Stomach (tissue), 8 donors: ENCODE measurements at regions not wholly inside any gene's neighbourhood (a gene's known extent, or its start where the extent isn't known, plus 50 kb on each side); places are given as distances from the start of the nearest gene placed in this dataset.
A peak's percentile ranks its signal among the peaks of the same experiment; 100 is the strongest.

Source experiments
- DNase-seq, 2 donors: peaks; one replicate each; pipeline versions ENCODE4 v3.0.0 to v3.0.0-alpha.2; 2013 to 2019
- H3K27ac ChIP-seq, 5 donors: fragments of 200-600 bp in 4 of 5; sonication (generic) in 4 of 5; one replicate each; pipeline ENCODE4 v1.5.1; 2013 to 2019; ENCODE audit warnings: mild to moderate bottlenecking in 1 of 5, moderate library complexity in 1 of 5
- H3K27me3 ChIP-seq, 3 donors: fragments of 200-600 bp; sonication (generic); one replicate each; pipeline ENCODE4 v1.5.1; 2017 to 2019; ENCODE audit warnings: mixed run types in 1 of 3
- H3K36me3 ChIP-seq, 4 donors: fragments of 200-600 bp; sonication (generic); 1 replicate in 3 of 4; 2 replicates in 1 of 4; pipeline ENCODE4 v1.5.1; 2016 to 2019
- H3K4me1 ChIP-seq, 4 donors: fragments of 200-600 bp; sonication (generic); one replicate each; pipeline ENCODE4 v1.5.1; 2016 to 2019
- H3K4me3 ChIP-seq, 4 donors: fragments of 200-600 bp; sonication (generic) in 3 of 4; one replicate each; pipeline ENCODE4 v1.5.1; 2016 to 2019; ENCODE audit warnings: mild to moderate bottlenecking in 1 of 4
- H3K9me3 ChIP-seq, 4 donors: fragments of 200-600 bp; sonication (generic); one replicate each; pipeline ENCODE4 v1.5.1; 2016 to 2019
- CTCF ChIP-seq, 7 experiments: fragments of 450-650 bp in 4 of 7; fragments of 200-600 bp in 3 of 7; sonication (generic) in 3 of 7; IDR thresholded peaks; one replicate each; pipeline ENCODE4 v1.5.1; 2016 to 2019; ENCODE audit warnings: antibody characterized with exemption in 7 of 7, control low read depth in 2 of 7, mild to moderate bottlenecking in 1 of 7
- EP300 ChIP-seq: sonication (generic); formaldehyde crosslinking; IDR thresholded peaks from one replicate; pipeline ENCODE4 v1.6.1; 2017; ENCODE audit warnings: antibody characterized with exemption
- POLR2A ChIP-seq, 4 donors: fragments of 450-650 bp; IDR thresholded peaks; one replicate each; pipeline ENCODE4 v1.6.1; 2016; ENCODE audit warnings: antibody characterized with exemption in 4 of 4, control low read depth in 2 of 4, mild to moderate bottlenecking in 1 of 4, moderate library complexity in 1 of 4
- POLR2AphosphoS5 ChIP-seq, 3 donors: sonication (generic); formaldehyde crosslinking; IDR thresholded peaks; one replicate each; pipeline ENCODE4 v1.6.1; 2016; ENCODE audit warnings: antibody characterized with exemption in 3 of 3
- WGBS, 5 donors: extraction: QIAGEN DNeasy Blood & Tissue Kit in 3 of 5; methylation state at CpG; one replicate each; pipeline versions ENCODE4 v1.1.5 to v1.1.7; 2013 to 2018; 5-methylcytosine and 5-hydroxymethylcytosine counted together
- intact Hi-C: fragments of 100-400 bp; cut with DNase I; formaldehyde crosslinking; loops from one replicate; pipeline ENCODE4 v1.15.1; 2023; ENCODE audit warnings: low total_unique reads
- donor health status: healthy with polysubstance abuse.
- donor health status: Bipolar disorder and iron deficiency.
- donor health status: healthy.

GRCh38 chr2:76640905-76641304 is 881.3 kb downstream of the LRRTM4 start:
- intact Hi-C loops = no loop called here
- no peak overlapping the region for H3K27ac ChIP-seq
- TF ChIP-seq CTCF (IDR thresholded peaks at IDR 0.05) (no peak), POLR2A (IDR thresholded peaks at IDR 0.05) (no peak), POLR2AphosphoS5 (IDR thresholded peaks at IDR 0.05) (no peak), EP300 (no peak)
- WGBS, 5 donors = 24 to 36% (median 29%) methylated on average over 1 of the region's 1 CpG
- peaks cover 0 to 10% (median 0%) of the 10 kb centered on the region in 4 donors for H3K9me3 ChIP-seq
- no peak overlapping the region for H3K4me3 ChIP-seq
- H3K36me3 ChIP-seq = no peaks in the 10 kb centered on the region
- DNase-seq = peak in 1 of 2 donors; percentile 20
- H3K4me1 ChIP-seq = no peaks in the 10 kb centered on the region
- no peaks in the 10 kb centered on the region for H3K27me3 ChIP-seq

GRCh38 chr2:76639171-76639680 is 883.0 kb downstream of the LRRTM4 start:
- Histone ChIP-seq H3K4me3 (no peak overlapping the region), H3K27me3 (no peaks in the 10 kb centered on the region)

GRCh38 chr2:76633276-76633921 is 888.8 kb downstream of the LRRTM4 start:
- intact Hi-C loops = no loop called here
- H3K36me3 ChIP-seq = no peaks in the 10 kb centered on the region
- peaks cover 0 to 4% (median 0%) of the 10 kb centered on the region in 4 donors for H3K9me3 ChIP-seq
- no peaks in the 10 kb centered on the region for H3K27me3 ChIP-seq
- DNase-seq = no peak
- H3K4me3 ChIP-seq = no peak overlapping the region
- WGBS, 5 donors = 84 to 92% (median 89%) methylated on average over 3 of the region's 3 CpGs
- no peak overlapping the region for H3K27ac ChIP-seq
- TF ChIP-seq POLR2AphosphoS5 (IDR thresholded peaks at IDR 0.05) = no peak
- TF ChIP-seq CTCF (IDR thresholded peaks at IDR 0.05) = no peak
- no peak for TF ChIP-seq POLR2A (IDR thresholded peaks at IDR 0.05)
- no peak for TF ChIP-seq EP300
- no peaks in the 10 kb centered on the region for H3K4me1 ChIP-seq

More at GRCh38 chr2:76639171-76639680, 883.0 kb downstream of the LRRTM4 start:
- DNase-seq = peak in 1 of 2 donors; percentile 6
- intact Hi-C loops = no loop called here
- H3K4me1 ChIP-seq = no peaks in the 10 kb centered on the region
- H3K9me3 ChIP-seq = no peaks in the 10 kb centered on the region
- WGBS, 5 donors = 54 to 66% (median 57%) methylated on average over 5 of the region's 5 CpGs
- no peaks in the 10 kb centered on the region for H3K36me3 ChIP-seq
- no peak overlapping the region for H3K27ac ChIP-seq
- TF ChIP-seq POLR2AphosphoS5 (IDR thresholded peaks at IDR 0.05) = no peak
- no peak for TF ChIP-seq EP300
- no peak for TF ChIP-seq CTCF (IDR thresholded peaks at IDR 0.05)
- TF ChIP-seq POLR2A (IDR thresholded peaks at IDR 0.05) = no peak

- Histone ChIP-seq H3K36me3 (no peaks in the 10 kb centered on the region), H3K4me1 (no peaks in the 10 kb centered on the region), H3K9me3 (peaks cover 0 to 4% (median 0%) of the 10 kb centered on the region in 4 donors), H3K27me3 (no peaks in the 10 kb centered on the region), H3K4me3 (no peak overlapping the region), H3K27ac (no peak overlapping the region)
- WGBS, 5 donors = 76 to 90% (median 83%) methylated on average over 2 to 3 of the region's 3 CpGs
- intact Hi-C loops = no loop called here
- TF ChIP-seq POLR2A (IDR thresholded peaks at IDR 0.05) (no peak), POLR2AphosphoS5 (IDR thresholded peaks at IDR 0.05) (no peak), CTCF (IDR thresholded peaks at IDR 0.05) (no peak), EP300 (no peak)
- DNase-seq = no peak
Observed at GRCh38 chr2:76625101-76625500, 897.1 kb downstream of the LRRTM4 start.
